ENCODE measurements at regions not wholly inside any gene's neighbourhood (a gene's known extent, or its start where the extent isn't known, plus 50 kb on each side); places are given as distances from the start of the nearest gene placed in this dataset.

GRCh38 chr1:55694310-55694801 lies 479.2 kb upstream of the USP24 start:
- no peak for TF ChIP-seq CTCF (IDR thresholded peaks at IDR 0.05)
- TF ChIP-seq POLR2A (IDR thresholded peaks at IDR 0.05) = no peak
